HEK293 (cell line): ENCODE measurements at regions not wholly inside any gene's neighbourhood (a gene's known extent, or its start where the extent isn't known, plus 50 kb on each side); places are given as distances from the start of the nearest gene placed in this dataset.

Experiments
- CTCF ChIA-PET: fragments of 350-600 bp; formaldehyde crosslinking; extraction: SDS; loops from one replicate; lab custom pipeline; 2021; ENCODE audit warnings: antibody characterized with exemption; lab: Yijun Ruan, JAX
- POLR2A ChIA-PET: fragments of 300-600 bp; formaldehyde crosslinking; extraction: SDS; loops from one replicate; lab custom pipeline; 2020; ENCODE audit warnings: antibody characterized with exemption, inconsistent platforms; lab: Yijun Ruan, JAX
- H3K27ac ChIP-seq: fragments of 200-500 bp; sonication (Bioruptor generic); 2 replicates; pipeline ENCODE4 v1.5.1; 2014; ENCODE audit warnings: low read depth, low read length, control low read depth, inconsistent platforms; ENCODE audit errors: extremely low read depth
- H3K36me3 ChIP-seq, 2 experiments: fragments of 200-500 bp in 1 of 2; sonication (Bioruptor generic) in 1 of 2; 1 replicate in 1 of 2; 2 replicates in 1 of 2; pipeline ENCODE4 v1.5.1; 2014 to 2017; ENCODE audit warnings: inconsistent platforms in 2 of 2, low read length in 2 of 2; ENCODE audit not compliant: control insufficient read depth in 2 of 2, insufficient read depth in 1 of 2
- H3K4me1 ChIP-seq: fragments of 200-500 bp; sonication (Bioruptor generic); 2 replicates; pipeline ENCODE4 v1.5.1; 2014; ENCODE audit warnings: mild to moderate bottlenecking, low read length, inconsistent platforms; ENCODE audit not compliant: control insufficient read depth, insufficient read depth
- H3K4me3 ChIP-seq: 2 replicates; pipeline ENCODE4 v1.5.1; 2011; ENCODE audit warnings: low read depth, mild to moderate bottlenecking, control low read depth, low read length, moderate library complexity
- H3K9me3 ChIP-seq: fragments of 200-500 bp; sonication (Bioruptor generic); 2 replicates; pipeline ENCODE4 v1.5.1; 2014; ENCODE audit warnings: low read depth, low read length, inconsistent platforms; ENCODE audit not compliant: control insufficient read depth, insufficient read depth
- PRDM1 ChIP-seq: fragments of 450-650 bp; formaldehyde crosslinking; IDR thresholded peaks from 2 replicates; pipeline ENCODE4; 2016; ENCODE audit warnings: missing biosample characterization, missing genetic modification characterization
- ZBTB21 ChIP-seq: fragments of 450-650 bp; formaldehyde crosslinking; IDR thresholded peaks from 2 replicates; pipeline ENCODE4 v1.5.1; 2017; ENCODE audit warnings: missing biosample characterization, missing genetic modification characterization
- ZFHX2 ChIP-seq: fragments of 450-650 bp; formaldehyde crosslinking; conservative IDR thresholded peaks from 2 replicates; pipeline ENCODE4 v1.5.1; 2016; ENCODE audit warnings: missing biosample characterization, missing genetic modification characterization
- ZNF112 ChIP-seq: fragments of 450-650 bp; formaldehyde crosslinking; IDR thresholded peaks from 2 replicates; pipeline ENCODE4 v1.5.0; 2017; ENCODE audit warnings: missing biosample characterization, missing genetic modification characterization
- ZNF24 ChIP-seq: fragments of 450-650 bp; formaldehyde crosslinking; IDR thresholded peaks from 2 replicates; pipeline ENCODE4 v1.5.1; 2016; ENCODE audit warnings: missing biosample characterization, missing genetic modification characterization
- ZNF391 ChIP-seq: fragments of 450-650 bp; formaldehyde crosslinking; IDR thresholded peaks from 2 replicates; pipeline ENCODE4 v1.5.1; 2016; ENCODE audit warnings: low read depth, missing biosample characterization, missing genetic modification characterization, borderline replicate concordance
- ZNF473 ChIP-seq: fragments of 450-650 bp; formaldehyde crosslinking; IDR thresholded peaks from 2 replicates; pipeline ENCODE4 v1.5.1; 2017; ENCODE audit warnings: missing biosample characterization, missing genetic modification characterization
- ZNF501 ChIP-seq: fragments of 450-650 bp; formaldehyde crosslinking; IDR thresholded peaks from 2 replicates; pipeline ENCODE4 v1.5.1; 2016; ENCODE audit warnings: missing biosample characterization, missing genetic modification characterization
- ZNF514 ChIP-seq: fragments of 450-650 bp; formaldehyde crosslinking; IDR thresholded peaks from 2 replicates; pipeline ENCODE4 v1.5.1; 2016; ENCODE audit warnings: missing biosample characterization, missing genetic modification characterization
- ZNF549 ChIP-seq: fragments of 450-650 bp; IDR thresholded peaks from 2 replicates; pipeline ENCODE4 v1.5.1; 2018; ENCODE audit warnings: missing biosample characterization, missing genetic modification characterization, mild to moderate bottlenecking, inconsistent platforms, moderate library complexity
- TF ChIP-seq, protein P1 (sequence below): fragments of 450-650 bp; formaldehyde crosslinking; conservative IDR thresholded peaks from 2 replicates; pipeline ENCODE4 v1.5.1; 2016; ENCODE audit warnings: low read depth, missing biosample characterization, missing genetic modification characterization
- TF ChIP-seq, protein P2 (sequence below): fragments of 450-650 bp; formaldehyde crosslinking; IDR thresholded peaks from 2 replicates; pipeline ENCODE4 v1.5.1; 2016; ENCODE audit warnings: missing biosample characterization, missing genetic modification characterization
- TF ChIP-seq, protein P3 (sequence below): fragments of 450-650 bp; formaldehyde crosslinking; IDR thresholded peaks from 2 replicates; pipeline ENCODE4 v1.5.1; 2016; ENCODE audit warnings: missing biosample characterization, missing genetic modification characterization
- TF ChIP-seq, protein P4 (sequence below): fragments of 450-650 bp; formaldehyde crosslinking; optimal IDR thresholded peaks from 2 replicates; pipeline ENCODE3; 2016; ENCODE audit warnings: missing biosample characterization, mild to moderate bottlenecking, missing genetic modification characterization
- TF ChIP-seq, protein P5 (sequence below): fragments of 450-650 bp; formaldehyde crosslinking; IDR thresholded peaks from 2 replicates; pipeline ENCODE4 v1.5.1; 2017; ENCODE audit warnings: missing biosample characterization, mild to moderate bottlenecking, missing genetic modification characterization, moderate library complexity
- TF ChIP-seq, protein P6 (sequence below): fragments of 450-650 bp; formaldehyde crosslinking; IDR thresholded peaks from 2 replicates; pipeline ENCODE4 v1.5.1; 2016; ENCODE audit warnings: missing biosample characterization, missing genetic modification characterization

DNA sequence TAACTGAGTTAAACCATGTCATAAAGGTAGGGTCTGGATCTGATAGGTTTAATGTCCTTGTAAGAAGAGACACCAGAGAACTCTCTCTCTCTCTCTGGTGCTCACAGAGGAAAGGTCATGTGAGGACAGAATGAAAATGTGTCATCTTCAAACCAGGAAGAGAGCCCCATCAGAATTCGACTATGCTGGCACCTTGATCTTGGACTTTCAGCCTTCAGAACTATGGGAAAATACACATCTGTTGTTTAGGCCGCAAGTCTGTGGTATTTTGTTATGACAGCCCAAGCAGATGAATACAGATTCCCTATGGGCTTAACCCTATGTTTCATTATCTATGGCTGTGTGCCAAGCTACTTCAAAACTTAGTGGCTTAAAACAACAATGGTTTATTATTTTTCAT, 105.5 kb upstream of the DDIT4L start:
- no peak overlapping the region for H3K27ac ChIP-seq
- POLR2A ChIA-PET, result no interaction called here
- H3K4me3 ChIP-seq, result no peak overlapping the region
- H3K4me1 ChIP-seq, result no peaks in the 10 kb centered on the region
- H3K36me3 ChIP-seq, result no peaks in the 10 kb centered on the region
- no peaks in the 10 kb centered on the region for H3K9me3 ChIP-seq
- CTCF ChIA-PET, result interaction anchor here (0.9 kb wide), 1 partner anchor 32 kb away, joined by 3 read pairs; no protein-coding TSS in a partner anchor
- TF ChIP-seq ZNF501 (tag by site-specific recombination) (no peak), ZNF112 (no peak), ZNF514 (no peak), PRDM1 (tag by site-specific recombination) (no peak), ZBTB21 (tag by site-specific recombination) (no peak), ZNF549 (no peak), ZNF24 (no peak), ZFHX2 (tag by site-specific recombination) (no peak), ZNF391 (tag by site-specific recombination) (no peak), ZNF473 (no peak)
- TF ChIP-seq, protein P1, sequence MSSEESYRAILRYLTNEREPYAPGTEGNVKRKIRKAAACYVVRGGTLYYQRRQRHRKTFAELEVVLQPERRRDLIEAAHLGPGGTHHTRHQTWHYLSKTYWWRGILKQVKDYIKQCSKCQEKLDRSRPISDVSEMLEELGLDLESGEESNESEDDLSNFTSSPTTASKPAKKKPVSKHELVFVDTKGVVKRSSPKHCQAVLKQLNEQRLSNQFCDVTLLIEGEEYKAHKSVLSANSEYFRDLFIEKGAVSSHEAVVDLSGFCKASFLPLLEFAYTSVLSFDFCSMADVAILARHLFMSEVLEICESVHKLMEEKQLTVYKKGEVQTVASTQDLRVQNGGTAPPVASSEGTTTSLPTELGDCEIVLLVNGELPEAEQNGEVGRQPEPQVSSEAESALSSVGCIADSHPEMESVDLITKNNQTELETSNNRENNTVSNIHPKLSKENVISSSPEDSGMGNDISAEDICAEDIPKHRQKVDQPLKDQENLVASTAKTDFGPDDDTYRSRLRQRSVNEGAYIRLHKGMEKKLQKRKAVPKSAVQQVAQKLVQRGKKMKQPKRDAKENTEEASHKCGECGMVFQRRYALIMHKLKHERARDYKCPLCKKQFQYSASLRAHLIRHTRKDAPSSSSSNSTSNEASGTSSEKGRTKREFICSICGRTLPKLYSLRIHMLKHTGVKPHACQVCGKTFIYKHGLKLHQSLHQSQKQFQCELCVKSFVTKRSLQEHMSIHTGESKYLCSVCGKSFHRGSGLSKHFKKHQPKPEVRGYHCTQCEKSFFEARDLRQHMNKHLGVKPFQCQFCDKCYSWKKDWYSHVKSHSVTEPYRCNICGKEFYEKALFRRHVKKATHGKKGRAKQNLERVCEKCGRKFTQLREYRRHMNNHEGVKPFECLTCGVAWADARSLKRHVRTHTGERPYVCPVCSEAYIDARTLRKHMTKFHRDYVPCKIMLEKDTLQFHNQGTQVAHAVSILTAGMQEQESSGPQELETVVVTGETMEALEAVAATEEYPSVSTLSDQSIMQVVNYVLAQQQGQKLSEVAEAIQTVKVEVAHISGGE, result no peak
- TF ChIP-seq, protein P2, sequence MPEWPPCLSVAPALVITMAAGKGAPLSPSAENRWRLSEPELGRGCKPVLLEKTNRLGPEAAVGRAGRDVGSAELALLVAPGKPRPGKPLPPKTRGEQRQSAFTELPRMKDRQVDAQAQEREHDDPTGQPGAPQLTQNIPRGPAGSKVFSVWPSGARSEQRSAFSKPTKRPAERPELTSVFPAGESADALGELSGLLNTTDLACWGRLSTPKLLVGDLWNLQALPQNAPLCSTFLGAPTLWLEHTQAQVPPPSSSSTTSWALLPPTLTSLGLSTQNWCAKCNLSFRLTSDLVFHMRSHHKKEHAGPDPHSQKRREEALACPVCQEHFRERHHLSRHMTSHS (tag by site-specific recombination), result no peak
- TF ChIP-seq, protein P3, sequence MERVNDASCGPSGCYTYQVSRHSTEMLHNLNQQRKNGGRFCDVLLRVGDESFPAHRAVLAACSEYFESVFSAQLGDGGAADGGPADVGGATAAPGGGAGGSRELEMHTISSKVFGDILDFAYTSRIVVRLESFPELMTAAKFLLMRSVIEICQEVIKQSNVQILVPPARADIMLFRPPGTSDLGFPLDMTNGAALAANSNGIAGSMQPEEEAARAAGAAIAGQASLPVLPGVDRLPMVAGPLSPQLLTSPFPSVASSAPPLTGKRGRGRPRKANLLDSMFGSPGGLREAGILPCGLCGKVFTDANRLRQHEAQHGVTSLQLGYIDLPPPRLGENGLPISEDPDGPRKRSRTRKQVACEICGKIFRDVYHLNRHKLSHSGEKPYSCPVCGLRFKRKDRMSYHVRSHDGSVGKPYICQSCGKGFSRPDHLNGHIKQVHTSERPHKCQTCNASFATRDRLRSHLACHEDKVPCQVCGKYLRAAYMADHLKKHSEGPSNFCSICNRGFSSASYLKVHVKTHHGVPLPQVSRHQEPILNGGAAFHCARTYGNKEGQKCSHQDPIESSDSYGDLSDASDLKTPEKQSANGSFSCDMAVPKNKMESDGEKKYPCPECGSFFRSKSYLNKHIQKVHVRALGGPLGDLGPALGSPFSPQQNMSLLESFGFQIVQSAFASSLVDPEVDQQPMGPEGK, result no peak
- TF ChIP-seq, protein P4, sequence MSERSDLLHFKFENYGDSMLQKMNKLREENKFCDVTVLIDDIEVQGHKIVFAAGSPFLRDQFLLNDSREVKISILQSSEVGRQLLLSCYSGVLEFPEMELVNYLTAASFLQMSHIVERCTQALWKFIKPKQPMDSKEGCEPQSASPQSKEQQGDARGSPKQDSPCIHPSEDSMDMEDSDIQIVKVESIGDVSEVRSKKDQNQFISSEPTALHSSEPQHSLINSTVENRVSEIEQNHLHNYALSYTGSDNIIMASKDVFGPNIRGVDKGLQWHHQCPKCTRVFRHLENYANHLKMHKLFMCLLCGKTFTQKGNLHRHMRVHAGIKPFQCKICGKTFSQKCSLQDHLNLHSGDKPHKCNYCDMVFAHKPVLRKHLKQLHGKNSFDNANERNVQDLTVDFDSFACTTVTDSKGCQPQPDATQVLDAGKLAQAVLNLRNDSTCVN (tag by site-specific recombination), result no peak
- TF ChIP-seq, protein P5, sequence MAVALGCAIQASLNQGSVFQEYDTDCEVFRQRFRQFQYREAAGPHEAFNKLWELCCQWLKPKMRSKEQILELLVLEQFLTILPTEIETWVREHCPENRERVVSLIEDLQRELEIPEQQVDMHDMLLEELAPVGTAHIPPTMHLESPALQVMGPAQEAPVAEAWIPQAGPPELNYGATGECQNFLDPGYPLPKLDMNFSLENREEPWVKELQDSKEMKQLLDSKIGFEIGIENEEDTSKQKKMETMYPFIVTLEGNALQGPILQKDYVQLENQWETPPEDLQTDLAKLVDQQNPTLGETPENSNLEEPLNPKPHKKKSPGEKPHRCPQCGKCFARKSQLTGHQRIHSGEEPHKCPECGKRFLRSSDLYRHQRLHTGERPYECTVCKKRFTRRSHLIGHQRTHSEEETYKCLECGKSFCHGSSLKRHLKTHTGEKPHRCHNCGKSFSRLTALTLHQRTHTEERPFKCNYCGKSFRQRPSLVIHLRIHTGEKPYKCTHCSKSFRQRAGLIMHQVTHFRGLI (tag by site-specific recombination), result no peak
- TF ChIP-seq, protein P6, sequence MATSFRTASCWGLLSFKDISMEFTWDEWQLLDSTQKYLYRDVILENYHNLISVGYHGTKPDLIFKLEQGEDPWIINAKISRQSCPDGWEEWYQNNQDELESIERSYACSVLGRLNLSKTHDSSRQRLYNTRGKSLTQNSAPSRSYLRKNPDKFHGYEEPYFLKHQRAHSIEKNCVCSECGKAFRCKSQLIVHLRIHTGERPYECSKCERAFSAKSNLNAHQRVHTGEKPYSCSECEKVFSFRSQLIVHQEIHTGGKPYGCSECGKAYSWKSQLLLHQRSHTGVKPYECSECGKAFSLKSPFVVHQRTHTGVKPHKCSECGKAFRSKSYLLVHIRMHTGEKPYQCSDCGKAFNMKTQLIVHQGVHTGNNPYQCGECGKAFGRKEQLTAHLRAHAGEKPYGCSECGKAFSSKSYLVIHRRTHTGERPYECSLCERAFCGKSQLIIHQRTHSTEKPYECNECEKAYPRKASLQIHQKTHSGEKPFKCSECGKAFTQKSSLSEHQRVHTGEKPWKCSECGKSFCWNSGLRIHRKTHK (tag by site-specific recombination), result no peak
